GM23338 (cell line): ENCODE measurements at regions not wholly inside any gene's neighbourhood (a gene's known extent, or its start where the extent isn't known, plus 50 kb on each side); places are given as distances from the start of the nearest gene placed in this dataset.

Experiments
- ATAC-seq: fragments of 200-7000 bp; cut with Tn5 transposase; 3 replicates; pipeline ENCODE4 v1.9.1; 2020
- DNase-seq: peaks from one replicate; pipeline ENCODE4 v3.0.0-alpha.2; 2015; ENCODE audit warnings: low spot score
- H2AFZ ChIP-seq: fragments of 200-600 bp; sonication (generic); 2 replicates; pipeline ENCODE4 v1.8.0; 2016; ENCODE audit warnings: antibody characterized with exemption, mild to moderate bottlenecking, moderate library complexity
- H3F3A ChIP-seq: fragments of 200-600 bp; sonication (generic); replicated peaks from 2 replicates; pipeline ENCODE4 v1.8.0; 2017; ENCODE audit warnings: antibody characterized with exemption, mixed run types, low read depth
- H3K27ac ChIP-seq: fragments of 200-600 bp; sonication (generic); 2 replicates; pipeline ENCODE4 v1.6.1; 2016; ENCODE audit warnings: low read depth
- H3K27me3 ChIP-seq: fragments of 200-600 bp; sonication (generic); 2 replicates; pipeline ENCODE4 v1.8.0; 2016; ENCODE audit warnings: mild to moderate bottlenecking, mixed run types, moderate library complexity; ENCODE audit not compliant: insufficient read depth
- H3K36me3 ChIP-seq: fragments of 200-600 bp; sonication (generic); 2 replicates; pipeline ENCODE4 v1.8.0; 2016; ENCODE audit warnings: mild to moderate bottlenecking; ENCODE audit not compliant: insufficient read depth
- H3K4me1 ChIP-seq: fragments of 200-600 bp; sonication (generic); 2 replicates; pipeline ENCODE4 v1.8.0; 2016; ENCODE audit warnings: mild to moderate bottlenecking, moderate library complexity; ENCODE audit not compliant: insufficient read depth
- H3K4me2 ChIP-seq: fragments of 200-600 bp; sonication (generic); 2 replicates; pipeline ENCODE4 v1.7.1; 2017; ENCODE audit warnings: mixed run types
- H3K4me3 ChIP-seq: fragments of 200-600 bp; sonication (generic); 2 replicates; pipeline ENCODE4 v1.6.1; 2016; ENCODE audit warnings: mixed run types
- H3K79me2 ChIP-seq: fragments of 200-600 bp; sonication (generic); replicated peaks from 2 replicates; pipeline ENCODE4 v1.8.0; 2017; ENCODE audit warnings: mild to moderate bottlenecking; ENCODE audit not compliant: insufficient read depth
- H3K9me2 ChIP-seq: fragments of 200-600 bp; sonication (generic); 2 replicates; pipeline ENCODE4 v1.8.0; 2017; ENCODE audit not compliant: insufficient read depth
- H4K20me1 ChIP-seq: fragments of 200-600 bp; sonication (generic); replicated peaks from 2 replicates; pipeline ENCODE4 v1.8.0; 2017; ENCODE audit warnings: mild to moderate bottlenecking; ENCODE audit not compliant: insufficient read depth
- H3K27ac Mint-ChIP-seq: 2 replicates; pipeline ENCODE4 v1.8.0; 2020; ENCODE audit warnings: inconsistent platforms, mild to moderate bottlenecking, moderate library complexity, mixed read lengths
- H3K27me3 Mint-ChIP-seq: 3 replicates; pipeline ENCODE4 v1.8.0; 2022; ENCODE audit warnings: low read depth, mild to moderate bottlenecking, moderate library complexity, mixed read lengths, inconsistent platforms; ENCODE audit not compliant: insufficient read depth, poor library complexity
- H3K36me3 Mint-ChIP-seq: 3 replicates; pipeline ENCODE4 v1.8.0; 2021; ENCODE audit warnings: low read depth, mild to moderate bottlenecking, inconsistent platforms, moderate library complexity, mixed read lengths
- H3K4me1 Mint-ChIP-seq: 3 replicates; pipeline ENCODE4 v1.8.0; 2020; ENCODE audit warnings: mild to moderate bottlenecking, inconsistent platforms, mixed read lengths
- H3K4me3 Mint-ChIP-seq: 3 replicates; pipeline ENCODE4 v1.8.0; 2021; ENCODE audit warnings: moderate library complexity, mild to moderate bottlenecking, inconsistent platforms, mixed read lengths
- H3K9me3 Mint-ChIP-seq: 3 replicates; pipeline ENCODE4 v1.8.0; 2020; ENCODE audit warnings: moderate library complexity, mild to moderate bottlenecking, inconsistent platforms, mixed read lengths
- CREB1 ChIP-seq: fragments of 250-450 bp; sonication (Bioruptor Pico); IDR thresholded peaks from 2 replicates; pipeline ENCODE4 v1.5.0; 2020; ENCODE audit warnings: low read depth, mild to moderate bottlenecking, moderate library complexity
- CTCF ChIP-seq, 2 experiments: fragments of 200-600 bp in 1 of 2; sonication (generic) in 1 of 2; conservative IDR thresholded peaks; 2 replicates each; pipeline versions ENCODE4 v1.5.1 to v1.6.1; 2016 to 2017; ENCODE audit warnings: antibody characterized with exemption in 2 of 2, low read depth in 2 of 2, mild to moderate bottlenecking in 2 of 2, moderate library complexity in 1 of 2
- ETS1 ChIP-seq: IDR thresholded peaks from 2 replicates; pipeline ENCODE4 v1.6.1; 2016; ENCODE audit warnings: antibody characterized with exemption
- EZH2 ChIP-seq: fragments of 200-600 bp; sonication (generic); IDR thresholded peaks from one replicate; pipeline ENCODE4 v1.8.0; 2017; ENCODE audit warnings: antibody characterized with exemption, mild to moderate bottlenecking, low read depth; ENCODE audit not compliant: unreplicated experiment
- EZH2phosphoT487 ChIP-seq: fragments of 200-600 bp; sonication (generic); IDR thresholded peaks from one replicate; pipeline ENCODE4 v1.8.1; 2018; ENCODE audit warnings: antibody characterized with exemption; ENCODE audit not compliant: unreplicated experiment
- JUNB ChIP-seq: IDR thresholded peaks from one replicate; pipeline ENCODE4 v1.6.1; 2016; ENCODE audit warnings: antibody characterized with exemption; ENCODE audit not compliant: unreplicated experiment
- NANOG ChIP-seq: IDR thresholded peaks from 2 replicates; pipeline ENCODE4 v1.6.1; 2016; ENCODE audit warnings: antibody characterized with exemption, borderline replicate concordance
- POLR2AphosphoS5 ChIP-seq: IDR thresholded peaks from 2 replicates; pipeline ENCODE4 v1.6.1; 2016; ENCODE audit warnings: antibody characterized with exemption, low read depth
- REST ChIP-seq: IDR thresholded peaks from one replicate; pipeline ENCODE4 v1.6.1; 2018; ENCODE audit warnings: antibody characterized with exemption; ENCODE audit not compliant: unreplicated experiment
- STAT1 ChIP-seq: IDR thresholded peaks from one replicate; pipeline ENCODE4 v1.6.1; 2016; ENCODE audit warnings: antibody characterized with exemption; ENCODE audit not compliant: unreplicated experiment
- ZNF114 ChIP-seq: fragments of 250-450 bp; sonication (Bioruptor Pico); IDR thresholded peaks from 2 replicates; pipeline ENCODE4 v1.5.0; 2020; ENCODE audit warnings: mild to moderate bottlenecking, moderate library complexity
- ZNF331 ChIP-seq: fragments of 250-450 bp; sonication (Bioruptor Pico); IDR thresholded peaks from 2 replicates; pipeline ENCODE4 v1.5.0; 2020; ENCODE audit warnings: low read depth, mild to moderate bottlenecking, moderate library complexity
- ZNF462 ChIP-seq: fragments of 250-450 bp; sonication (Bioruptor Pico); IDR thresholded peaks from 2 replicates; pipeline ENCODE4 v1.5.0; 2020; ENCODE audit warnings: mild to moderate bottlenecking, moderate library complexity

GRCh38 chr18:76558881-76559667, 64.0 kb upstream of the ZNF516 start:
- Histone ChIP-seq H3K4me1 (no peaks in the 10 kb centered on the region), H3K4me2 (no peak overlapping the region), H3K36me3 (no peaks in the 10 kb centered on the region; the same call in 1 of the 2 replicates), H3K27ac (no peak overlapping the region), H3K79me2 (no peaks in the 10 kb centered on the region), H4K20me1 (no peaks in the 10 kb centered on the region), H3F3A (no peaks in the 10 kb centered on the region), H3K4me3 (no peak overlapping the region), H3K27me3 (no peaks in the 10 kb centered on the region), H3K9me2 (peaks cover 8% of the 10 kb centered on the region; the same call in 1 of the 2 replicates), H2AFZ (no peak overlapping the region)
- Mint-ChIP-seq H3K27me3 (peaks cover 4% of the 10 kb centered on the region), H3K36me3 (no peaks in the 10 kb centered on the region), H3K9me3 (no peaks in the 10 kb centered on the region), H3K4me1 (no peaks in the 10 kb centered on the region), H3K27ac (no peak overlapping the region), H3K4me3 (no peak overlapping the region)
- ATAC-seq (peak; percentile 23; the same call in 1 of the 3 replicates), DNase-seq (no peak)
- TF ChIP-seq REST = no peak
- no peak for TF ChIP-seq ZNF331 (CRISPR knock-in tag)
- TF ChIP-seq NANOG = no peak
- TF ChIP-seq CTCF (conservative IDR thresholded peaks at IDR 0.05; ENCODE audit: low read depth in 2 of 2) = no peak
- TF ChIP-seq JUNB = no peak
- TF ChIP-seq POLR2AphosphoS5 = no peak
- no peak for TF ChIP-seq EZH2phosphoT487
- TF ChIP-seq ETS1 = no peak
- TF ChIP-seq EZH2 = no peak
- TF ChIP-seq CREB1 (CRISPR knock-in tag) = no peak
- TF ChIP-seq STAT1 = no peak
- no peak for TF ChIP-seq ZNF462 (CRISPR knock-in tag)
- TF ChIP-seq ZNF114 (CRISPR knock-in tag) = no peak
